ENCODE measurements at regions not wholly inside any gene's neighbourhood (a gene's known extent, or its start where the extent isn't known, plus 50 kb on each side); places are given as distances from the start of the nearest gene placed in this dataset.

DNA sequence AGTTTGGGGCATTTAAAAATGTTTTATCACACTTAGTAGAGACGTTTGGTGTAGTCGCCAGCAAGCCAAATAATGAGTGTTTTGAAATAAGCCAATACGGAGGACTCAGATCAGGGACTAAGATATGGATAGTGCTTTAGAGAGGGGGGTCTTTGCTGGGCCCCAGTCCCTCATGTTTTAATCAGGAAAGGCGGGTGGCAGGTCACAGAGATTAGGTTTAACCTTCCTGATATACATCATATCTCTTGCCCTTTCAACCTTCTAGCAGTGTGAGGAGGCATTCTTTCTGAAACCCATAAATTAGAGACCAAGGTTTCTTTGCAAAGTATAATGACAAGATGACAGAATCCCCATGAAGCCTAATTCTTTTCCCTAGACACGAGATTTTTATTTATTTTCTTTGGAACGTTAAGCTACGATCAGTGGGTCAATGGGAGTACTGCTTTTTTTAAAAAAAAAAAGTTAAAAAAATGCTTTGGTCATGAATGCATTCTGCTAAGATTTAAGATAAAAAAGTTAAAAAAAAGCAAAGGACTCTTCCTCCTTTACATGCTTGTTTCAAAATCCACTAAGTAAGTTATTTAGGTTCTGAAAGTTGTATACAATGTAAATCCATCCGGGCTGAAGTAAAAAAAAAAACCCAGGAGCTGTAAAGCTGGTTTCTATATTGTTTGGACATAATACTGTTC is 572.1 kb upstream of the SALL1 start:
- DNase-seq (ENCODE audit: low spot score), result no peak

DNA sequence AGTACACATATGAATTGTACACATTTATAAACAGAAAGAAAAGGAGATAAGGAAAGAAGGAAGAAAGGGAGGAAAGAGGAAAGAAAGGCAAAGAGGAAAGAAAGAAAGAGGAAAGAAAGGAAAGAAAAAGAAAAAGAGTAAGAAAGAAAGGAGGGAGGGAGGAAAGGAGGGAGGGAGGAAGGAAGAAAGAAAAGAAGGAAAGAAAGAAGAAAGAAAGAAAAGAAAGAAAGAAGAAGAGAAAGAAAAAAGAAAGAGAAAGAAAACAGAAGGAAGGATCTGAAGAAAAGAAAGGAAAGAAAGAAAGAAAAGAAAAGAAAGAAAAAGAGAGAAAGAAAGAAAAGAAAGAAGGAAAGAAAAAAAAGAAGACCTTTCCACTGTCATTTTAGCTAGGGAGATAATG is 571.4 kb upstream of the SALL1 start:
- DNase-seq (ENCODE audit: low spot score), result no peak

DNA sequence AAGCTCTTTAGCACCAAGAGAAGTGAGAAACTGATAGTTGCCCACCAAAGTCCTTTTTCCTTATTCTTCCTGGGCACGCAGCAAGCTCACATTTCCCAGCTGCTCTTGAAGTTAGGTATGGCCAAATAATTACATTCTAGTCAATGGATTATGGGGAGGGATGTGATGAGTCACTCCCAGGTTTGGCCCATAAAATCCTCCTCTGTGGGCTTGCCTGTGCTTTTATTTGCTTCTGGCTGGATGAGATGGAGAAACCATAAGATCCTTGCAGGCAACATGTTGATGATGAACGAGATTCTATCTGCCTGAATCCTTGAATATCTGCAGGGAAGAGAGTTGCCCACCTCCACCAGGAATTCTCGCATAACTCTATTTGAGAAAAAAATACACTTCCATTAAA is 568.3 kb upstream of the SALL1 start:
- DNase-seq (ENCODE audit: low spot score), result no peak

DNA sequence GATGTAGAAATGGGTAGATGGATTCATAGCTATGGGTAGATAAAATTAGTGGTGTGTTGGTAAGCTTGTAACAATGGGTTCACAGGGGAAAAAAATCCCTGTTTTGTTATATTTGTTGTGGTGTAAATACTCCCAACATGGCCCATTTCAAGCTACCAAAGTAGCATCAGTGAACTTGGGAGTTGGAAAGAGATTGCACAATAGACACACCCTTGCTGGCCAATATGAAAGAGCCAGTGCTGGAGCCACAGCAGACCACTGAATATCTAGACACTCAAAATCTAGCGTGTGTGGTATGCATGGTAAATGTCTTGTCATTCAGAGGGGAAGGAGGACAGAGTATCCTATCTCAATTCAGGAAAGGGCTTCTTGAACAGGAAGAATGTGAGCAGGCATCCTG is 565.1 kb upstream of the SALL1 start:
- no peak for DNase-seq (ENCODE audit: low spot score)

DNA sequence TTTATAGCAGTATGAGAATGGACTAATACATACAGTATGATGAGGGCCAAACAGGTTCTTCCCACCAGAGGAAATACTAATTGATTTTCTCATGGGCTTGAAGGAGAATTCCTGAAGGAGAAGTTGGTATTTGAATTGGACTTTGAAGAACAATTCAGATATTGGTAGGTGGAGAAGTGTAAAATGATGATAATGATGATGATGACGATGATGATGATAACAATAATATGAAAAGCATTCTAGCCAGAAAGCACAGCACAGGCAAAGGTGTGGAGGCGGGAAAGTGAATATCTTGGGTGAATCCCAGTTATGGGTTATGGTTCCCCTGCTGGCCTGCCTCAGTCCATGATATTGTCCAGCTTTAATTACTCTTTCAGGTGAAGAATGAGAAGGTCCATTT is 562.4 kb upstream of the SALL1 start:
- no peak for DNase-seq (ENCODE audit: low spot score)

DNA sequence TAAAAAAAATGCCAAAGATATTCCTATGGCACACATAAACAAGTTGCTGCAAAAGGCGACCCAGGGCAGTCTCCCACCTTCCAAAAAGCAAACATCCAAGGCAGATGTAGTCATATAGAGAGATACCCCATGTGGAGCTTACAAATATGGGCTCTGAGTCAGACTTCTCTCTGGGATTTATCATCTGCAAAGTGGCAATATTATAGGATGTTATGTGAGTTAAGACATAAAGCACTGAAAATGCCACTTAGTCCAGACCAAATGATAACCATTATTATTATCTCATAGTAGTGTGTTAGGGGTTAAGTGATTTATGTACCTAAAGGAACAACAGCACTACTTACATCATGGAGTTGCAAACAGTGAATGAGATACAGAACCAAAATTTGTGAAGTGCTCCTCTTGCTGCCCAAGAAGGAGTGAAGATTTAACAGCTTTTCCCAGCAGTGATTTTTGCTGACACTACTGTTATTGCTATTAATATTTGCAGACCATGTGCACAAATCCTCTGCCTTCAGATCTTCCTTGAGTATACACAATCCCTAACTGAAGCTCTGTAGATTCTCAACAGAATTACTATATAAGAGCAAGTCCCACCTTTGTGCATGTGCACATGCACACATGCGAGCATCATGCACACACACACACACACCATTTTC is 560.0 kb upstream of the SALL1 start:
- DNase-seq (ENCODE audit: low spot score), result no peak

DNA sequence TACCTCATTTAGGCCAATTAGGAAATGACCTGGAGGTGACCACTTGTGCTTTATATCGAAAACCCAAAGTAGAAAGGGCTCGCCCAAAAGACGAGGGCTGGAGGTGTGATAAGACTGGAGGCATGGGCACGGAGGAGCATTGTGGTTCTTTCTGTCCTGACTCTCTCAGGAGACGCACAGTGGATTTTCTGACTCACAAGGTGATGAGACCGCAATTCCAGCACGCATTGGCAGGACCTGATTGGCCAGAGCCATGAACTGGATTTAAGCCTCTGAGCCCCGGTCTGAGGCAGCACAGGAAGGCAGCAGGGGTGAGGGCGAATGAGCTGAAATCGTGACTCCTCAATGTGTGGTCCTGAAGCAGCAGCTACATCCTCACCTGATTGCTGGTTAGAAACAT is 559.1 kb upstream of the SALL1 start:
- DNase-seq (ENCODE audit: low spot score), result no peak

DNA sequence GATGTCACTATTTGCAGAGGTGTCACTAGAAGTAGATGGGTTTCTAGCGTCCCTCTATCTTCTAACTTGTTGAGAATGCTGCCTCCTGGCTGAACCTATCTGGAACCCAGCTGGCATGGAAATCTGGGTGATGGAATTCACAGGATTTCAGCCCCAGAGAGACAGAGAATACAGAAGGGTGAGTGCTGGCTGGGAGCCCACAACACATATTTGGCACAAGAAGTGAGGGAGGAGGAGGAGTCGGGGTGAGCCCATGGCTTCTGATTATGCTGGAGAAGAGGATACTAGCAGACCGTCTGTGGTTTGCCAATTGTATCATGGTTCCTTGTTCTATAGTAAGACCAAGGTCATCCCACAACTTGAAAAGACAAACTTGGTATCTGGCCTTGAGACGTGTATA is 557.8 kb upstream of the SALL1 start:
- no peak for DNase-seq (ENCODE audit: low spot score)

DNA sequence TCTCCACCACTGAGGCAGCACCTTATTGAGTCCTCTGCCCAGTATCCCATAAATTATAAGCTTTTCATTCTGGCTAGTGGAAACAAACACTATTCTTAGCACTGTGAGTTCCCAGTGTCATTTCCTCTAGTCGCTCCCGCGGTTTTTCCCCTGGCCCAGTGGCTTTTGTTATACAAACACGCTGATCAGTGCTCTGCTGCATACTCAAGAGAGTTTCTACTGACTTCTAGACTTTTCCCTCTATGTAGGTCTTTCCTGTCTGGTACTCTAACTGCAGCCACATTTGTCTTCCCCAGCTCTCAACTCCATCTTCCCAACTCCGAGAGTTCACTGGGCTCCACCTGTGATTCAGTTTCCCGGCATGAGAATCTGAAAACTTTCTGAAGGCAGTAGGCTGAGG is 556.6 kb upstream of the SALL1 start:
- DNase-seq (ENCODE audit: low spot score), result no peak

DNA sequence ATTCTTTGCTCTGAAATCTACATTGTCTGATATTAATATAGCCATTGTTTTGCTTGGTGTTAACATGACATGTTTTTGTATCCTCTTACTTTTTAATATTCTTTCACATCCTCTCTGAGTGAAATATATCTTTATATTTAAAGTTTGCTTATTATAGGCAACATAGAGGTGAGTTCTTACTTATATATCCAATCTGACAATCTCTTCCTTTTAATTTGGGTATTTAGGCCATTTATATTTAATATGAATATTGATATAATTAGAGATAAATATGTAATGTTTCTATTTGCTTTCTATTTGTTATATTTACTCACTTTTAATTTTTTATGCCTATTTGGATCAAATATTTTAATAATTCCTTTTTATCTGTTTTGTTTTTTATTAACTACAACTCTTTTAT is 554.1 kb upstream of the SALL1 start:
- DNase-seq (ENCODE audit: low spot score), result no peak

DNA sequence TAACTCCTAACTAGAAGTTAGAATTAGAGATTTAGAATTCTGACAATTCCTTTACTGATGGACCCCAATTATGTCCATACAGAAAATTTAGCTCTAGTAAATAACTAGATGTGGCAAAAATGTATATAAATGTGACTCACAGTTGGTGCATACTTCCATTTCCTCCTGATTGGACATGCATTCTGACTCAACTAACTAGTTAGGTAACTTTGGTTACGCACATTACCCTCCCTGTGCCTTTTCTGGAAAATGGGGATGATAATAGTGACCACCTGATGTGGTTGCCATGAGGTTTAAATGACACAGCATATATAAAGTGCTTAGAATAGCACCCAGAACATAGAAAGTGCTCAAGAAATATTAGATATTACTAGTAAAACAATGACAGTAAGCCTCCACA is 550.0 kb upstream of the SALL1 start:
- no peak for DNase-seq (ENCODE audit: low spot score)

DNA sequence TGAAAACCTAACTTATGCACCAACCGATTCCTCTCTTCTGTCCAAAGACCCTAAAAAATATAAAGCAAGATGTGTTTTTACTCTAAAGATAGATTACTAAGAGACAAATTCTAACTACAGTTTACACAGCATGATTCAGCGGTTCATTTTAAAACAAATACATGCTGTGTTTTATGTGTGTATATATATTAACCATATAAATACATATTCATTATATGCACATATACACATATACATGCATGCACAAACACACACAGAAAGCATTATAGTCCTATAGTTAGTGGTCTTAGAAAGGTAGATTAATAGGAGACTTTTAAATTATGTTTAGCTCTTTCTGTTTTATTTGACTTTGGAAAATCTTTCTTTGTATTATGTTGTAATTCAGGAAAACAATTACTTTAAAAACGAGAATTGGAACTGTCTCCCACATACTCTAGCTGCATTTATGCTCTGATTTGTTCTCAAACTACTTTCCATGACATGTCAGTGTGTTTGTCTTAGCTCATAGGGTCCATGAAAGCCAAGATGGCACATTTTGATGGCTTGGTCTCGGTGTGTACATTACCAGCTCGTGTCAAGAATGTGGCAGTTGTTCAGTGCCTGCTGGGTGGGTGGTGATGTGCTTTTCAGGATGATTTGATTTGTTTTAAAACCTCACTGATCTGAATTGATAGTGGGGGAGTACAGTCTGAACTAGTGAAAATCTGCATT is 548.8 kb upstream of the SALL1 start:
- DNase-seq (ENCODE audit: low spot score), result no peak

DNA sequence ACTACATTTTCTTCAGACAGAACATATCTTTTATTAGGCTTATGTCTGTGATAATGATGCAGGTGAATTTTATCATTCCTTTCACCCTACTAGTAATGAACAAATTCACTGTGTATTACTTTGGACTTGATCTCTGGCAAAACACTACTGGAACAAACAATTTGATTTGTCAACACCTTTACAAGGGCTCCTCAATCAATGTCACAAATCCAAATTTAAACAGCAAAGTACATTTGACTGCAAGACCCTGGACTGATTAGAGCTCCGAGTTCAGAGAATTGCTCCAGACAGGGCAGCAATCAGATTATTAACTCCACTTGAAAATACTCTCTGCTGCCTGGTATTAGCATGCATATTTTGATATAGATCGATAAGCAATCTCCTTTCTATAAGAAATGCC is 547.6 kb upstream of the SALL1 start:
- DNase-seq (ENCODE audit: low spot score), result no peak

DNA sequence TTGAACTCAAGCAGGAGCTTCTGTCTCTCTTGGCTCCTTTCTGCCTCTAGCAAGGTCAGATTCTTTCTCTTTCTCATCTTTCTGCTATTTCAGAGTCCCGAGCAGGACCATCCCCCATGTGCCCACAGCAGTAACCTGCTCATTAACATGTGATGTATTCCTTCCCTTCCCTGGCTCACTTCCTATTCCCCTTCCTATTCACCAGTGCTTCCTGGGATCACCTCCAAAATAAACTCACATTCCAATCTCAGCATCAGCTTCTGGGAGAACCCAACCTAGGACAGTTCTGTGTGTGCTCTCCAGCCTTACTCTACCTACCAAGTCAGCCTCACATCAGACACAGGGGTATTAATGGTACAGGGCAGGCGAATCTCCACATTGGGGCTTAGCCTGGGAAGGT is 546.4 kb upstream of the SALL1 start:
- DNase-seq (ENCODE audit: low spot score), result no peak

DNA sequence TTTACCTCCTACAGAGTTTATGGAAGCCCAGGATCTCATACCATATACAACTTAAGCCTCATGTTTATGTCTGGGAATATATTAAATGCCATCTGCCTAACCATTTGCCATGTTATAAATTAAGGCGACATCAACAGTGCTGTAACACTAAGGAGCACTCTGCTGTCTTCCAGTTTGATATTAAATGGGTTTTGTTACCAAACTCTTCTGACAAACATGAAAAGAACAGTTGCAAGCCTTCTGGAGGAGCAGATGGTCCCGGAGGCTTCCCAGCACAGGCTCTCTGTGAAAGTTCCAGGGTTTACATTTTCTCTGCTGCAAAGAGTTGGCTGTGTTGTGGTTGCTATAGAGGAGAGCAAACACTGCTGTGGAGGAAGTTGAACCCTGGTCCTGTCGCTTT is 545.3 kb upstream of the SALL1 start:
- DNase-seq (ENCODE audit: low spot score), result no peak

DNA sequence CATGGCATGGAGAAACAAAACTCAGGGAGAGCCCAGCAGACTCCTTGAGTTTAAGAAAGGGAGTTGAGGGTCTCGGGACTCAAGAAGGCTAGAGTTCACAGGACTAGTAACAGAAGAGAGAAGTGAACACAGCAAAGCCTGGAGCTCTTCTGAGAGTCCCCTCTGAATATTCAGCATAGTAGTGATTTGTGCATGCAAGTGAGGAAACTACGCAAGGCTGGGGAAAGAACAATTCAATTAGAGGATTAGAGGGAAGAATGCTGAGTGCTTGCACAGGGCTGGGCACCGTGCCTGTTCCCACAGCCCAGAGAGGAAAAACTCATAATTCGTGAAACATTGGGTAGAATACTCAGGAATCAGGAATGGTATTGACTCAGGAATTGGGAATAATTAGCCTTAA is 540.0 kb upstream of the SALL1 start:
- no peak for DNase-seq (ENCODE audit: low spot score)

DNA sequence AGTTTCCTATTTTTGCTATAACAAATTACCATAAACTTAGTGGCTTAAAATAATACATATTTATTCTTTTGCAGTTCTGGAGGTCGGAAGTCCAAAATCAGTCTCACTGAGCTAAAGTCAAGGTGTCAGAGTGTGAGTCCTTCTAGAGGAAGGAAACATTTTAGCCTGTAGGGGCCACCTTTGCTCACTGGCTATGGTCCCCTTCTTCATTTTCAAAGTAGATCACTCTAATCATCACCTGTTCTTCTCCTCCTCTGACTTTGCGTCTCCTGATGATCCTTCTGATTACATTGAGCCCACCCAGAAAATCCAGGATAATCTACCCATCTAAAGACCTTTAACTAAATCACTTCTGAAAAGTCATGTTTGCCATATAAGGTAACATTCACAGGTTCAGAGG is 534.4 kb upstream of the SALL1 start:
- no peak for DNase-seq (ENCODE audit: low spot score)

DNA sequence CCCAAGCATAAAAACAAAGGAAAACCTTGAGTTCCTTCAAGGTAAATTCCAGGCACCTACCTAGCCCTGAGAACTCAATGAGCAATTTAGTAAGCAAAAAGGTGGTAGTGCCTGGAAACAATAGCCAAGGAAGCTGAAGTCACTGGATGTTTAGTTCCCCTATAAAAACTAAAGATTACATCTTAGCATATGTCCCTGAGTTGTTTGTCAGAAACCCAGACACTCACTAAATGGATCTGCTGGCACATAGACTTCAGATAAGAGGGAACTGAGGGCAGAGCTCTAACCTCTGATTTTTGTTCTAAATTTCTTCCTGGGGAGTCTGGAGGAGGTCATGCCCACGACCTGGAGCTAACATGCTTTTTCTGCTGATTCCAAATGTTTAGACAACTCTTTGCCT is 532.8 kb upstream of the SALL1 start:
- DNase-seq (ENCODE audit: low spot score), result no peak

DNA sequence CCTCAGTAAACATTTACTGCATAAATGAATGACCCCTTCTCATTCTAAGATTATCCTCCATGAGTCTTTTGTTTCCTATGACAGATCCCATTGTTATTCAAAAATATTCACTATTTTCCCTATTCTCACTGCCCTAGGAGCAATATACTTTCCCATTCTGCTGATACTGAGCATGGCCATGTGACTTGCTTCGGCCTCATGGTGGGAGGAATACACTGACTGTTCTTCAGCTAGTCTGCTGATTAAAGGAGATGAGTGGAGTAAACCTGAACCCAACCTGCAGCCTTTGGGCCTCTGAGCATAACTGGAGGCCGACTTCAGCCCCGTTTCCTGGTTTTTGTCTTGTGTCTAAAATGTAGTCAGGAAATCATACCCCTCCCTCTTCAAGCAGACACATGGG is 531.8 kb upstream of the SALL1 start:
- DNase-seq (ENCODE audit: low spot score), result no peak

DNA sequence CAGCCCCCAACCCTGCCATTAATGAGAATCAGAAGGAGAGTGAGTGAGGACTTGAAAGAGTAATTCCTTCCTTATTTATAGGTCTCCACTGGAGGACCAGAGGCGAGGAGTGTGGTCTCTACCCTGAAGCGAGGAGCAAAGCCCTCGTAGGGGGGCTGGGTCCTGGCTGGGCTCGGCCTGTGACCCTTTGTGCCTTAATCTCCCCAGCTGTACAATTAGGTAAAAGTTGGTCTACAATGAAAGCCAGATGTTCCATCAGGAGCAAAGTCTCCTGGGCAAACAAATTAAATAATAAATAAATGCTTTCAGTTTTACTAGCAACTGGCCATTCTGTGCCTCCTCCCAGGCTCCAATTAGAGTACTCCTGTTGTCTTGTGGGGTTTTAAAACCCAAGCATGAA is 523.5 kb upstream of the SALL1 start:
- DNase-seq (ENCODE audit: low spot score), result no peak

DNA sequence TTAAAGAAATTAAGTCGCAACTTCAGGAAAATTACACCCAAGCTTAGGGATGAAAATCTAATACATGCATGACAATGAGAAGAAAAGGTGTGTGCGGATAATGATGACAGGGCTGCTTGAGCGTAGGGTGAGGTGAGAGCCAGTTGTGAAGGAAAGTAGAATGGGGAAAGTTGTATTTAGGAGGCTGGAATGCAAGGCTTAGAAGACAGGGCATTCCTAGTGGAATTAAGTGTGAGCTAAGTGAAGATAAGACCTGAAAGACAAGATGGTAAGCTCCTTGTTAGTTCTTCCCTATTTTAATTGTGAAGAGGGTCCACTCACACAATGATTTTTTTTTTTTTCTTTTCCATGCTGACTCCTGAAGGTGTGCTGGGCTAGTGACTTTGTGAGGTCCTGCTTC is 519.5 kb upstream of the SALL1 start:
- no peak for DNase-seq (ENCODE audit: low spot score)

DNA sequence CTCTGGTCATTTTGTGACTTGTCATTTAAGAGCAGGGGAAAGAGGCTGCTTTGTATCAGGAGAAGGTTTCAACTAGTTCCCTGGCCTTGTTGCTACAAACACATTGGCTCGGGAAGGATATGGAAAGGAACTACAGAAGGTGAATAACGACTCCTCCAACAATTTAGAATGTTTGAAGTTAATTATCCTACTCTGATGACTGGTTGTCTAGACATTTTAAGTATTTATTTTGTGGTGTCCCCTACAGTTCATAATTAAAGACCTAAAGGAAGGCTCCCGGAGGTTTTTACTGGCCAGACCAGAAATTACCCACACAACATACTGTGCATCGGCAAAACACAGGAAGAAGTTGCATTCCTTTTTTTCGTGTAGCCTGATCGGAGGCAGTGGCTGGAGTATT is 515.8 kb upstream of the SALL1 start:
- DNase-seq (ENCODE audit: low spot score), result no peak

DNA sequence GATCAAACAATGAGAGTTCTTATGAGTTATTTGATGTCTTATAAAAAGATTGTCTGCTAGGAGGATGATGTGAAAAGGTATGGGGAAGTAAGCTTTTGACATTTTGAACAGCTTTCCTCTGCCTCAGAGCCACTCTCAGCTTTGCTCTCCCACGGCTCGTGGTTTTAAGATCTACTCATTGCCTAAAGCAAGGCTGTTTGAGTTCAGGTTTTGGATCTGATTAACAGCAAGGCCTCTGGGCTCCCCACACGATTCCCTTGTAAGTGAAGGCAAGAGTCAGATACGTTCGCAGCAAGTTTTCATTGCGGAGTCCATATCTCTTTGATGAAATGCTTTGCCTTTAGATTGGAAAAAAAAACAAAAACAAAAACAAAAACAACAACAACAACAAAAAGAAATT is 515.0 kb upstream of the SALL1 start:
- DNase-seq (ENCODE audit: low spot score), result no peak

Measured in COLO829 (cell line).